CD8-positive, alpha-beta memory T cell (primary cell): ENCODE measurements at regions not wholly inside any gene's neighbourhood (a gene's known extent, or its start where the extent isn't known, plus 50 kb on each side); places are given as distances from the start of the nearest gene placed in this dataset.

Source experiments
- CTCF ChIA-PET: fragments of 350-600 bp; sonication (Branson Sonifier 250); formaldehyde crosslinking; loops from one replicate; lab custom pipeline; 2021; ENCODE audit warnings: antibody characterized with exemption; lab: Charles Lee
- POLR2A ChIA-PET: fragments of 350-600 bp; sonication (Branson Sonifier 250); formaldehyde crosslinking; loops from one replicate; lab custom pipeline; 2021; ENCODE audit warnings: antibody characterized with exemption; lab: Charles Lee
- DNase-seq, 5 donors: peaks; one replicate each; pipeline versions ENCODE4 v3.0.0 to v3.0.0-alpha.2; 2020 to 2022; ENCODE audit warnings: mixed read lengths in 1 of 5
- H3K27ac ChIP-seq: one replicate; pipeline ENCODE4 v1.7.0; 2013; ENCODE audit warnings: low read depth, mild to moderate bottlenecking, low read length, moderate library complexity
- H3K27me3 ChIP-seq: 2 replicates; pipeline ENCODE4 v1.7.0; 2013; ENCODE audit warnings: low read length, mild to moderate bottlenecking; ENCODE audit not compliant: insufficient read depth, poor library complexity, severe bottlenecking
- H3K36me3 ChIP-seq: 2 replicates; pipeline ENCODE4 v1.7.0; 2013; ENCODE audit warnings: mild to moderate bottlenecking, low read length, moderate library complexity; ENCODE audit not compliant: insufficient read depth
- H3K4me1 ChIP-seq: 2 replicates; pipeline ENCODE4 v1.7.0; 2013; ENCODE audit warnings: mild to moderate bottlenecking, low read length, moderate library complexity; ENCODE audit not compliant: insufficient read depth
- H3K4me3 ChIP-seq: 2 replicates; pipeline ENCODE4 v1.7.0; 2013; ENCODE audit warnings: mild to moderate bottlenecking, low read length
- H3K9me3 ChIP-seq: 2 replicates; pipeline ENCODE4 v1.7.0; 2013; ENCODE audit warnings: mild to moderate bottlenecking, low read length
- H3K27ac Mint-ChIP-seq, 8 donors: one replicate each; pipeline ENCODE4 v1.8.0; 2020 to 2021; ENCODE audit warnings: mixed read lengths in 8 of 8, mild to moderate bottlenecking in 6 of 8, inconsistent platforms in 3 of 8, moderate library complexity in 3 of 8
- H3K27me3 Mint-ChIP-seq, 2 donors: one replicate each; pipeline ENCODE4 v1.8.0; 2020 to 2021; ENCODE audit warnings: mixed read lengths in 2 of 2, mild to moderate bottlenecking in 1 of 2, moderate library complexity in 1 of 2
- H3K36me3 Mint-ChIP-seq, 3 donors: one replicate each; pipeline ENCODE4 v1.8.0; 2020 to 2021; ENCODE audit warnings: mixed read lengths in 3 of 3, inconsistent platforms in 1 of 3, mild to moderate bottlenecking in 1 of 3
- H3K4me1 Mint-ChIP-seq, 3 donors: one replicate each; pipeline ENCODE4 v1.8.0; 2020 to 2021; ENCODE audit warnings: mixed read lengths in 3 of 3, inconsistent platforms in 1 of 3, mild to moderate bottlenecking in 1 of 3
- H3K4me3 Mint-ChIP-seq, 7 donors: one replicate each; pipeline ENCODE4 v1.8.0; 2020 to 2021; ENCODE audit warnings: mixed read lengths in 7 of 7, mild to moderate bottlenecking in 6 of 7, moderate library complexity in 4 of 7, inconsistent platforms in 2 of 7
- H3K9me3 Mint-ChIP-seq, 5 donors: one replicate each; pipeline ENCODE4 v1.8.0; 2020 to 2022; ENCODE audit warnings: mixed read lengths in 5 of 5, mild to moderate bottlenecking in 3 of 5, moderate library complexity in 2 of 5, inconsistent platforms in 1 of 5

DNA sequence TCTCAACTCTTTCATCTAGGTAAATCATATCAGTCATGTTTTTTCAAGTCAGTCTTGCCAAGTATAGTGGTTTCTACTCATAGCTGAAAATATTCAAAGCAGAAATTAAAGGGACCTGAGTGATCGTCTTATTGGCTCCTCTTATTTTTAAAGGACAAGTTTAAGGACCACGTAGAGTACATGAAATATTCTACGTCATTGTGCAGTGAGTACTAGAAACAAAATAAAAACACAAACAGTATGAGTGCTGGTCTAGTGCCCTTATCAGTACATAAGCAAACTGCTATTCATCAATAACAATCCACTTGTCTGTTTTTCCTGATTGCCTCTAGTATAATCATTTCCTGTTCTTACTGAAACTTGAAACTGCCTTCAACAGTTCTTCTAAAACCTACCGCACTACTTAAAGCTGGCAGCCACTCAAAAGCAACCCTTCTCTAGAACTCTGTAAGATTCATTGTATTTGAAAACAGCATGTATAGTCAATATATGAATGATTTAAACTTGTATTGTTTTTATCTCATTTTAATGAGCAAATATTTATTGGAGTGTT, 853.7 kb downstream of the TAF11L14 start:
- H3K9me3 Mint-ChIP-seq: peaks cover 0 to 18% (median 0%) of the 10 kb centered on the region in 5 donors
- Histone ChIP-seq H3K36me3 (no peaks in the 10 kb centered on the region), H3K4me1 (no peaks in the 10 kb centered on the region), H3K9me3 (no peaks in the 10 kb centered on the region), H3K27me3 (no peaks in the 10 kb centered on the region), H3K27ac (no peak overlapping the region), H3K4me3 (no peak overlapping the region)
- H3K4me3 Mint-ChIP-seq: no peak overlapping the region
- H3K36me3 Mint-ChIP-seq: no peaks in the 10 kb centered on the region
- H3K4me1 Mint-ChIP-seq: no peaks in the 10 kb centered on the region
- ChIA-PET CTCF (no interaction called here), POLR2A (no interaction called here)
- H3K27me3 Mint-ChIP-seq: no peaks in the 10 kb centered on the region
- H3K27ac Mint-ChIP-seq: no peak overlapping the region
- no peak for DNase-seq

DNA sequence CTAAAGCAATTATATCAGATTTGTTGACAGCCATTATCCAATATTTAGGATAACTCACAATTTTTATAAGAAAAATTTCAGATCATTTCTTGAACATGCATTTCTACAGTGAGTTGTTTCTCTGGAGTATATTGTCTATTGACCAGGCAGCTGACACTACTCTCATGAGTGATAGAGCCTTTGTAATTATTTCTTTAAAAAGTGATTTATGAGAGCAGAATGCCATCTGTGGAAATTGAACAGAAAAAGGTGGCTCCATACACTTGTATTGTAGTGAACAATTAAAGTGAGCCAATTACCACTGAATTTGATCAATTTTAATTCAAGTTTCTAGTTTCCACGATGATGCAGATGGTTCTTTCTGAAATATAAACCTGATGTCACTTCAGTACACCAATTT, 855.4 kb downstream of the TAF11L14 start:
- no peak overlapping the region for H3K27ac ChIP-seq

DNA sequence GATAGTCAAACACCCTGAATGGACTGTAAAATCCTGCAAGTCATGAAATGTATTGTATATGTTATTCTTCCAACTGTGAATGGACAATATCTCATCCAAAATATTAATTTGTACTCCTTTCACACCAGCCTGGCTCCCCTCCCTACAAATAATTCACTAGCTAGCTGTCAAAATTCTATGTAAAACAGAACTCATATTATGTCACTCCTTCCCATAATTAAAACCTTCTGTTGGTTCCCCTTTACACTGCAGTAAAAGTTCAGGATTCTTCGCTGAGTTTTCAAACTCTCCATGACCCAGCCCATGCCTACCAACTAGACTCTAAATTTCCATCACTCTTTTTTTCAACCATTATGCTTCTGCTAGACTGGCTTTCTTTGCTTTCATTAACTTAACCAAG, 857.1 kb downstream of the TAF11L14 start:
- Histone ChIP-seq H3K9me3 (no peaks in the 10 kb centered on the region), H3K27ac (no peak overlapping the region), H3K27me3 (no peaks in the 10 kb centered on the region), H3K4me1 (no peaks in the 10 kb centered on the region), H3K4me3 (no peak overlapping the region), H3K36me3 (no peaks in the 10 kb centered on the region)
- CTCF ChIA-PET: no interaction called here
- Mint-ChIP-seq H3K4me3 (no peak overlapping the region), H3K9me3 (peaks cover 0 to 19% (median 2%) of the 10 kb centered on the region in 5 donors), H3K27me3 (no peaks in the 10 kb centered on the region), H3K36me3 (no peaks in the 10 kb centered on the region), H3K4me1 (no peaks in the 10 kb centered on the region), H3K27ac (no peak overlapping the region)
- DNase-seq: no peak
- POLR2A ChIA-PET: no interaction called here

More for the DNA sequence above, 855.4 kb downstream of the TAF11L14 start:
- no peak overlapping the region for H3K4me3 Mint-ChIP-seq
- no peaks in the 10 kb centered on the region for H3K4me1 Mint-ChIP-seq
- DNase-seq: no peak
- no peaks in the 10 kb centered on the region for H3K9me3 ChIP-seq
- H3K4me1 ChIP-seq: no peaks in the 10 kb centered on the region
- H3K36me3 ChIP-seq: no peaks in the 10 kb centered on the region
- no peaks in the 10 kb centered on the region for H3K27me3 ChIP-seq
- no peaks in the 10 kb centered on the region for H3K36me3 Mint-ChIP-seq
- ChIA-PET POLR2A (no interaction called here), CTCF (no interaction called here)
- H3K27me3 Mint-ChIP-seq: no peaks in the 10 kb centered on the region
- peaks cover 0 to 18% (median 0%) of the 10 kb centered on the region in 5 donors for H3K9me3 Mint-ChIP-seq
- no peak overlapping the region for H3K27ac Mint-ChIP-seq
- H3K4me3 ChIP-seq: no peak overlapping the region

DNA sequence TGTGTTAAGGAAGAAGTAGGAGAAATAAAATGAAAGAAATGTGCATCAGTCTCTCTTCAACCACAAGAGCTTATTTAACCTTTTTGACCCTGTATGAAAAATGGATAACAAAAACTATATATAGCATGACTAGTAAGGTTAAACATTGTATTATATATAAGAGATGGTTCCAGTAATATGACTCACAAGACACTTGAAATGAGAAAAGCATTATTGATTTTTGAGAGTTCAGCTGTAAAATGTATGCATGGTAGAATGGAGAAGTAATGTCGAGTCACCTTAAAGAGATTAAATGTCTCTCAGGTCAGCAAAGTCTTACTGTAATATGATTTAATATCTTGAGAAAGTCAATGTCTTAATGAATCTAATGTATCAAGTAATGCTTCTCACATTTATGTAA, 860.9 kb downstream of the TAF11L14 start:
- no peaks in the 10 kb centered on the region for H3K36me3 ChIP-seq
- H3K4me1 Mint-ChIP-seq: no peaks in the 10 kb centered on the region
- H3K9me3 ChIP-seq: no peaks in the 10 kb centered on the region
- no peak overlapping the region for H3K4me3 ChIP-seq
- H3K4me3 Mint-ChIP-seq: no peak overlapping the region
- no peaks in the 10 kb centered on the region for H3K27me3 Mint-ChIP-seq
- CTCF ChIA-PET: no interaction called here
- no peaks in the 10 kb centered on the region for H3K36me3 Mint-ChIP-seq
- no peak overlapping the region for H3K27ac ChIP-seq
- DNase-seq: no peak
- POLR2A ChIA-PET: no interaction called here
- H3K27ac Mint-ChIP-seq: no peak overlapping the region
- no peaks in the 10 kb centered on the region for H3K27me3 ChIP-seq
- no peaks in the 10 kb centered on the region for H3K4me1 ChIP-seq
- H3K9me3 Mint-ChIP-seq: peaks cover 0 to 18% (median 5%) of the 10 kb centered on the region in 5 donors

DNA sequence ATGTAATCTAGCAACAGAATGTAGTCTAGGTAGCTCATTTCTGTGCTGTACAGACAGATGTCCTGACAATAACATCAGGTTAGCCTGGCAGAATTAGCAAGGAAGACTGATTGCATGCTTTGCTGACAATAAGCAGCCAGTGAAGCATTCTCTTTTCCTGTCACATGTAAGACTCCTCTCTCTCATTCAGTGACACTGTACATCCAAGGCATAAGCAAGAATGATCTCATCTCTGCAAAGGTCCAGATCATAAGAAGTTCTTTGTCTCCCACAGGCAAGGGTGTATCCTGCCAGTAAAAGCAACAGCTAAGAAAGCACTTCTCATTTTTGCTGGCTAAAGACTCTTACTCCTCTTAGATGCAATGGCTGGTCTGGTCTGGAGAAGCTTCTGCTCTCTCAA, 861.8 kb downstream of the TAF11L14 start:
- no peak overlapping the region for H3K4me3 ChIP-seq
- no peaks in the 10 kb centered on the region for H3K27me3 ChIP-seq
- Mint-ChIP-seq H3K4me3 (no peak overlapping the region), H3K36me3 (no peaks in the 10 kb centered on the region), H3K27me3 (no peaks in the 10 kb centered on the region), H3K27ac (no peak overlapping the region), H3K4me1 (no peaks in the 10 kb centered on the region), H3K9me3 (peaks cover 0 to 15% (median 5%) of the 10 kb centered on the region in 5 donors)
- H3K36me3 ChIP-seq: no peaks in the 10 kb centered on the region
- no peak for DNase-seq
- no peaks in the 10 kb centered on the region for H3K4me1 ChIP-seq
- no peaks in the 10 kb centered on the region for H3K9me3 ChIP-seq
- ChIA-PET CTCF (no interaction called here), POLR2A (no interaction called here)
- no peak overlapping the region for H3K27ac ChIP-seq

DNA sequence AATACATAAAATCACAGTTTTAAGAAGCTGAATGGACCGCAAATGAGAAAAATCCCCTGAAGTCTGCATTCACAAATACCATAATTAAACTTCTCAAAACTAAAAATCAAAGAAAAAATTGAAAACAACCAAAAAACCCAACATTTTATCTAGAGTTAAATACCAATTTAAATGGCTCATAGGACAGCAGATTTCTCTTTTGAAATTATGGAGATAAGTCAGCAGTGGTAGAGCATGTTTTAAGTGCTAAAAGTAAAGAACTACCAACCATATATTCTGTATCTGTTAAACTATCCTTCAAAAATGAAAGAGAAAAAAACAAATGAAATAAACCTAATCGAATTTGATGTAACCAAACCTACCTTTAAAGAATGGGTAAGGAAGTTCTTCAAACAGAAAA, 862.8 kb downstream of the TAF11L14 start:
- H3K27ac Mint-ChIP-seq: no peak overlapping the region
- ChIA-PET CTCF (no interaction called here), POLR2A (no interaction called here)
- H3K27me3 ChIP-seq: no peaks in the 10 kb centered on the region
- no peaks in the 10 kb centered on the region for H3K36me3 ChIP-seq
- H3K4me3 ChIP-seq: no peak overlapping the region
- H3K4me3 Mint-ChIP-seq: no peak overlapping the region
- H3K4me1 ChIP-seq: no peaks in the 10 kb centered on the region
- DNase-seq: no peak
- no peak overlapping the region for H3K27ac ChIP-seq
- H3K9me3 ChIP-seq: no peaks in the 10 kb centered on the region
- no peaks in the 10 kb centered on the region for H3K4me1 Mint-ChIP-seq
- H3K27me3 Mint-ChIP-seq: no peaks in the 10 kb centered on the region
- peaks cover 0 to 8% (median 7%) of the 10 kb centered on the region in 5 donors for H3K9me3 Mint-ChIP-seq
- no peaks in the 10 kb centered on the region for H3K36me3 Mint-ChIP-seq

DNA sequence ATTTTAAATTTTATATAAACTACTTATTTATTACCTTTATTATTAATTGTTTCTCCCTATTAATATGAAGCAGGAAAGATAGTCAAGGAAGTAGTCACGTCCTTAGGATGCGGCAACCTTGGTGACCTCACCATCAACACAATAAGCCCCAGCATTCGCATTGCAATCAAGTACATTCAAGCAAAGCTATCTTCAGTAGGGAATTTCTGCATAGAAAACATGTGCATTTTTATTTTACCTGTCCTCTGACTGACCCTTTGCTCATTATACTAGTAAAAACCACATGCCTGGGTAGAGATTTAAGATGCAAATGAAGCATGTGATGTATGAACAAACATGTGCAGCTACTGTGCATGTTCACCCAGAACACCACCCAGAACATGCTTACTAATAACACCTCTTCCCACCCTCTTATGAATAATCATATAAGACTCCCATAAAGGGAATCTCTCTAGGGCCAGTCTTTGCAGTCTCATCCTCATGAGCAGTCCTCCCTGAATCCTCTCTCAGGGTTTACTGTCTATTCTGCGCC, 869.6 kb downstream of the TAF11L14 start:
- H3K27me3 ChIP-seq: no peaks in the 10 kb centered on the region
- no peaks in the 10 kb centered on the region for H3K4me1 Mint-ChIP-seq
- no peaks in the 10 kb centered on the region for H3K9me3 ChIP-seq
- H3K4me3 Mint-ChIP-seq: no peak overlapping the region
- H3K27ac Mint-ChIP-seq: no peak overlapping the region
- no peaks in the 10 kb centered on the region for H3K27me3 Mint-ChIP-seq
- no peak overlapping the region for H3K4me3 ChIP-seq
- POLR2A ChIA-PET: no interaction called here
- no peaks in the 10 kb centered on the region for H3K36me3 ChIP-seq
- H3K4me1 ChIP-seq: no peaks in the 10 kb centered on the region
- peaks cover 0 to 20% (median 2%) of the 10 kb centered on the region in 5 donors for H3K9me3 Mint-ChIP-seq
- CTCF ChIA-PET: no interaction called here
- no peak overlapping the region for H3K27ac ChIP-seq
- DNase-seq: no peak
- H3K36me3 Mint-ChIP-seq: no peaks in the 10 kb centered on the region

DNA sequence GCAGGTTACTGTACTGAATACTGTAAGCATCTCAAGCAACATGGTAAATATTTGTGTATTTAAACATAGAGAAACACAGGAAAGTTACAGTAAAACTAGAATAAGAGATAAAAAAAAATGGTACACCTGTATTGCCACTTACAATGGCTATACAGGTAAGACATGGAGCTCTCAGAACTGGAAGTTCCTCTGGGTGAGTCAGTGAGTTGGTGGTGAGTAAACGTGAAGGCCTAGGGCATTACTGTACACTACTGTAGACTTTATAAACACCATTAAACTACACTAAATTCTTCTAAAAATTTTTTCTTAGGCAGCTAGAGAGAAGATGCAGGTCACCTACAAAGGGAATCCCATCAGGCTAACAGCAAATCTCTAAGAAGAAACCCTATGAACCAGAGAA, 872.9 kb downstream of the TAF11L14 start:
- H3K4me1 ChIP-seq: no peaks in the 10 kb centered on the region
- no peak overlapping the region for H3K27ac Mint-ChIP-seq
- POLR2A ChIA-PET: interaction anchor here (0.6 kb wide), 1 partner anchor 24 kb away, joined by 3 read pairs; no protein-coding TSS in a partner anchor
- H3K4me1 Mint-ChIP-seq: no peaks in the 10 kb centered on the region
- H3K36me3 ChIP-seq: no peaks in the 10 kb centered on the region
- no peak overlapping the region for H3K27ac ChIP-seq
- no peak overlapping the region for H3K4me3 ChIP-seq
- no peak overlapping the region for H3K4me3 Mint-ChIP-seq
- H3K9me3 Mint-ChIP-seq: peaks cover 0 to 30% (median 2%) of the 10 kb centered on the region in 5 donors
- H3K27me3 ChIP-seq: no peaks in the 10 kb centered on the region
- H3K9me3 ChIP-seq: no peaks in the 10 kb centered on the region
- H3K36me3 Mint-ChIP-seq: no peaks in the 10 kb centered on the region
- DNase-seq: no peak
- no peaks in the 10 kb centered on the region for H3K27me3 Mint-ChIP-seq
- CTCF ChIA-PET: no interaction called here
